Fibroblast of lung (primary cell): ENCODE measurements at regions not wholly inside any gene's neighbourhood (a gene's known extent, or its start where the extent isn't known, plus 50 kb on each side); places are given as distances from the start of the nearest gene placed in this dataset.

Experiments
- DNase-seq, 2 donors: peaks; one replicate each; pipeline versions ENCODE4 v3.0.0 to v3.0.0-alpha.2; 2010; ENCODE audit warnings: low read depth in 2 of 2
- H2AFZ ChIP-seq: 2 replicates; pipeline ENCODE4 v1.5.1; 2012; ENCODE audit warnings: low read length, control low read depth, inconsistent platforms
- H3K27ac ChIP-seq: 2 replicates; pipeline ENCODE4 v1.5.1; 2011; ENCODE audit warnings: low read length, control low read depth; ENCODE audit not compliant: insufficient read depth
- H3K27me3 ChIP-seq: 2 replicates; pipeline ENCODE4 v1.5.1; 2011; ENCODE audit warnings: mild to moderate bottlenecking, low read length; ENCODE audit not compliant: control insufficient read depth, insufficient read depth
- H3K36me3 ChIP-seq: 2 replicates; pipeline ENCODE4 v1.5.1; 2011; ENCODE audit warnings: low read length; ENCODE audit not compliant: control insufficient read depth, insufficient read depth
- H3K4me1 ChIP-seq: 2 replicates; pipeline ENCODE4 v1.5.1; 2011; ENCODE audit warnings: low read length; ENCODE audit not compliant: control insufficient read depth, insufficient read depth; ENCODE audit errors: extremely low read depth
- H3K4me2 ChIP-seq: 2 replicates; pipeline ENCODE4 v1.5.1; 2011; ENCODE audit warnings: low read length, control low read depth; ENCODE audit not compliant: insufficient read depth; ENCODE audit errors: extremely low read depth
- H3K4me3 ChIP-seq, 4 experiments: fragments of 200-600 bp in 1 of 4; sonication (generic) in 1 of 4; replicated peaks in 1 of 4; 2 replicates each; pipeline ENCODE4 v1.5.1; 2011 to 2016; ENCODE audit warnings: low read length in 4 of 4, low read depth in 3 of 4, mild to moderate bottlenecking in 3 of 4, control low read depth in 2 of 4, inconsistent platforms in 1 of 4, mixed read lengths in 1 of 4; ENCODE audit not compliant: insufficient read depth in 1 of 4; ENCODE audit errors: control extremely low read depth in 1 of 4
- H3K79me2 ChIP-seq: 2 replicates; pipeline ENCODE4 v1.5.1; 2012; ENCODE audit warnings: mild to moderate bottlenecking, low read length, inconsistent platforms; ENCODE audit not compliant: control insufficient read depth, insufficient read depth
- H3K9ac ChIP-seq: 2 replicates; pipeline ENCODE4 v1.5.1; 2011; ENCODE audit warnings: mild to moderate bottlenecking, low read length, control low read depth; ENCODE audit not compliant: insufficient read depth
- H3K9me3 ChIP-seq: 2 replicates; pipeline ENCODE4 v1.5.1; 2012; ENCODE audit warnings: low read depth, low read length; ENCODE audit not compliant: control insufficient read depth, insufficient read depth
- H4K20me1 ChIP-seq: 2 replicates; pipeline ENCODE4 v1.5.1; 2011; ENCODE audit warnings: low read length; ENCODE audit not compliant: control insufficient read depth, insufficient read depth; ENCODE audit errors: extremely low read depth
- CTCF ChIP-seq, 2 donors: IDR thresholded peaks in 1 of 2; conservative IDR thresholded peaks in 1 of 2; 1 replicate in 1 of 2; 2 replicates in 1 of 2; pipeline ENCODE4 v1.5.1; 2011 to 2012; ENCODE audit warnings: low read length in 2 of 2, control low read depth in 1 of 2, inconsistent platforms in 1 of 2, low read depth in 1 of 2, mild to moderate bottlenecking in 1 of 2
- EZH2 ChIP-seq: IDR thresholded peaks from 2 replicates; pipeline ENCODE4 v1.5.1; 2012; ENCODE audit warnings: low read length, control low read depth, mild to moderate bottlenecking; ENCODE audit errors: missing control alignments

GRCh38 chr5:125461641-125462072 is 715.2 kb upstream of the ZNF608 start:
- Histone ChIP-seq H2AFZ (no peak overlapping the region), H3K9ac (no peak overlapping the region), H3K4me3 (no peak overlapping the region), H3K36me3 (no peaks in the 10 kb centered on the region), H3K4me1 (no peaks in the 10 kb centered on the region), H3K4me2 (no peak overlapping the region), H3K27me3 (no peaks in the 10 kb centered on the region), H3K9me3 (no peaks in the 10 kb centered on the region), H3K79me2 (no peaks in the 10 kb centered on the region), H4K20me1 (no peaks in the 10 kb centered on the region), H3K27ac (no peak overlapping the region)
- TF ChIP-seq EZH2 (no peak), CTCF (conservative IDR thresholded peaks at IDR 0.05 in 1 of 2, IDR thresholded peaks at IDR 0.05 in 1 of 2; ENCODE audit: low read depth in 1 of 2, low read length in 2 of 2) (no peak)
- DNase-seq = peak in 1 of 2 donors; percentile 35

- H3K4me3 ChIP-seq = no peak overlapping the region
- H3K4me2 ChIP-seq = no peak overlapping the region
- H3K27me3 ChIP-seq = no peaks in the 10 kb centered on the region
- H3K27ac ChIP-seq = no peak overlapping the region
- DNase-seq = peak; percentile 33 to 66
- no peaks in the 10 kb centered on the region for H3K9me3 ChIP-seq
- TF ChIP-seq CTCF (conservative IDR thresholded peaks at IDR 0.05 in 1 of 2, IDR thresholded peaks at IDR 0.05 in 1 of 2; ENCODE audit: low read depth in 1 of 2, low read length in 2 of 2) (no peak), EZH2 (no peak)
- no peaks in the 10 kb centered on the region for H3K4me1 ChIP-seq
- H2AFZ ChIP-seq = no peak overlapping the region
- no peaks in the 10 kb centered on the region for H3K36me3 ChIP-seq
- H3K79me2 ChIP-seq = no peaks in the 10 kb centered on the region
- no peak overlapping the region for H3K9ac ChIP-seq
- no peaks in the 10 kb centered on the region for H4K20me1 ChIP-seq
Measured at GRCh38 chr5:125463466-125464092, 717.1 kb upstream of the ZNF608 start.

- Histone ChIP-seq H3K27ac (no peak overlapping the region), H3K9me3 (no peaks in the 10 kb centered on the region), H3K9ac (no peak overlapping the region), H3K79me2 (no peaks in the 10 kb centered on the region), H3K27me3 (no peaks in the 10 kb centered on the region), H3K4me1 (no peaks in the 10 kb centered on the region), H3K4me3 (no peak overlapping the region), H3K36me3 (no peaks in the 10 kb centered on the region), H3K4me2 (no peak overlapping the region), H2AFZ (no peak overlapping the region), H4K20me1 (no peaks in the 10 kb centered on the region)
- TF ChIP-seq CTCF (conservative IDR thresholded peaks at IDR 0.05 in 1 of 2, IDR thresholded peaks at IDR 0.05 in 1 of 2; ENCODE audit: low read depth in 1 of 2, low read length in 2 of 2) (no peak), EZH2 (no peak)
- no peak for DNase-seq
Measured at GRCh38 chr5:125464847-125465432, 718.5 kb upstream of the ZNF608 start.
